Endothelial cell of umbilical vein (primary cell): ENCODE measurements at regions not wholly inside any gene's neighbourhood (a gene's known extent, or its start where the extent isn't known, plus 50 kb on each side); places are given as distances from the start of the nearest gene placed in this dataset.

Source experiments
- BruUV-seq: library from RNA; stranded (reverse); fragments of 400-500 nt; replicated peaks from 2 replicates; lab custom pipeline; 2021; lab: Mats Ljungman, UMichigan
- CTCF ChIA-PET: fragments of 300-600, 350-600 bp; sonication (Branson Sonifier 250); formaldehyde crosslinking; loops from one replicate; lab custom pipeline; 2021; ENCODE audit warnings: antibody characterized with exemption, inconsistent platforms; lab: Charles Lee
- POLR2A ChIA-PET: fragments of 300-600, 350-600 bp; sonication (Branson Sonifier 250); formaldehyde crosslinking; loops from one replicate; lab custom pipeline; 2021; ENCODE audit warnings: antibody characterized with exemption, inconsistent platforms; lab: Charles Lee
- DNase-seq: peaks from one replicate; pipeline ENCODE4 v3.0.0-alpha.2; 2011; ENCODE audit warnings: low read depth, low spot score
- FAIRE-seq: peaks from 2 replicates; lab custom pipeline; 2011; peaks lifted over from hg19 to GRCh38; lab: Jason Lieb, UNC
- H2AFZ ChIP-seq: 2 replicates; pipeline ENCODE4 v1.6.0; 2012; ENCODE audit warnings: low read depth, low read length, control low read depth, inconsistent platforms
- H3K27ac ChIP-seq: 2 replicates; pipeline ENCODE4 v1.5.1; 2011; ENCODE audit warnings: low read depth, mild to moderate bottlenecking, control low read depth, low read length, moderate library complexity; ENCODE audit not compliant: insufficient read depth
- H3K27me3 ChIP-seq, 2 experiments: 2 replicates each; pipeline versions ENCODE4 v1.6.0 to v1.6.1; 2011; ENCODE audit warnings: low read length in 2 of 2, mixed read lengths in 1 of 2; ENCODE audit not compliant: control insufficient read depth in 2 of 2, insufficient read depth in 2 of 2
- H3K36me3 ChIP-seq, 2 experiments: 2 replicates in 1 of 2; 3 replicates in 1 of 2; pipeline ENCODE4 v1.5.1; 2011; ENCODE audit warnings: low read length in 2 of 2, mild to moderate bottlenecking in 1 of 2, moderate library complexity in 1 of 2; ENCODE audit not compliant: control insufficient read depth in 2 of 2, insufficient read depth in 2 of 2; ENCODE audit errors: extremely low read depth in 1 of 2
- H3K4me1 ChIP-seq: 3 replicates; pipeline ENCODE4 v1.5.1; 2011; ENCODE audit warnings: mild to moderate bottlenecking, low read length; ENCODE audit not compliant: control insufficient read depth, insufficient read depth; ENCODE audit errors: extremely low read depth
- H3K4me2 ChIP-seq: 2 replicates; pipeline ENCODE4 v1.6.1; 2011; ENCODE audit warnings: low read length, control low read depth, mixed read lengths; ENCODE audit not compliant: insufficient read depth
- H3K4me3 ChIP-seq, 3 experiments: fragments of 200-600 bp in 1 of 3; sonication (generic), shearing (Covaris generic) in 1 of 3; replicated peaks in 1 of 3; 2 replicates each; pipeline ENCODE4 v1.5.1; 2011 to 2016; ENCODE audit warnings: control low read depth in 3 of 3, low read length in 3 of 3, mild to moderate bottlenecking in 2 of 3, inconsistent platforms in 1 of 3, low read depth in 1 of 3, moderate library complexity in 1 of 3; ENCODE audit not compliant: insufficient read depth in 1 of 3
- H3K79me2 ChIP-seq: 2 replicates; pipeline ENCODE4 v1.6.0; 2012; ENCODE audit warnings: low read length, inconsistent platforms; ENCODE audit not compliant: control insufficient read depth, insufficient read depth
- H3K9ac ChIP-seq: replicated peaks from 2 replicates; pipeline ENCODE3; 2011; ENCODE audit warnings: low read length, control low read depth; ENCODE audit not compliant: insufficient read depth; ENCODE audit errors: extremely low read depth
- H3K9me1 ChIP-seq: replicated peaks from 3 replicates; pipeline ENCODE4 v1.6.0; 2011; ENCODE audit warnings: mild to moderate bottlenecking, low read length; ENCODE audit not compliant: control insufficient read depth, insufficient read depth; ENCODE audit errors: extremely low read depth
- H3K9me3 ChIP-seq: replicated peaks from 2 replicates; pipeline ENCODE4 v1.5.1; 2012; ENCODE audit warnings: low read length, inconsistent platforms; ENCODE audit not compliant: control insufficient read depth, insufficient read depth
- H4K20me1 ChIP-seq: replicated peaks from 2 replicates; pipeline ENCODE3; 2011; ENCODE audit warnings: mild to moderate bottlenecking, low read length; ENCODE audit not compliant: control insufficient read depth, insufficient read depth; ENCODE audit errors: extremely low read depth
- EZH2 ChIP-seq: IDR thresholded peaks from 2 replicates; pipeline ENCODE4 v1.6.1; 2012; ENCODE audit warnings: borderline replicate concordance, low read depth, mild to moderate bottlenecking, moderate library complexity, low read length, inconsistent platforms; ENCODE audit not compliant: severe bottlenecking
- FOS ChIP-seq: IDR thresholded peaks from 2 replicates; pipeline ENCODE4 v1.6.1; 2011; ENCODE audit warnings: mild to moderate bottlenecking, low read length, moderate library complexity, borderline replicate concordance; ENCODE audit not compliant: insufficient read depth
- JUN ChIP-seq: IDR thresholded peaks from 2 replicates; pipeline ENCODE4 v1.6.1; 2011; ENCODE audit warnings: borderline replicate concordance, low read depth; ENCODE audit not compliant: insufficient read length, insufficient read depth
- MAX ChIP-seq: IDR thresholded peaks from 2 replicates; pipeline ENCODE4 v1.6.1; 2011; ENCODE audit not compliant: insufficient read depth, insufficient read length
- MYC ChIP-seq: IDR thresholded peaks from one replicate; pipeline ENCODE4 v1.6.1; 2011; ENCODE audit warnings: mild to moderate bottlenecking, low read depth, low read length
- POLR2AphosphoS5 ChIP-seq: IDR thresholded peaks from 2 replicates; pipeline ENCODE4 v1.6.1; 2012; ENCODE audit warnings: low read depth, mild to moderate bottlenecking, control low read depth, low read length, moderate library complexity; ENCODE audit not compliant: insufficient read depth
- dilution Hi-C: fragments of 300-500 bp; cut with MboI; formaldehyde crosslinking; loops from one replicate; pipeline ENCODE4 v1.15.0; 2019; ENCODE audit warnings: low sequenced_read_pairs; ENCODE audit not compliant: extremely low pct_ligation_motif_present
- intact Hi-C: fragments of 100-400 bp; cut with micrococcal nuclease; formaldehyde crosslinking; loops from one replicate; pipeline ENCODE4 v1.10.0; 2022

GRCh38 chr14:28589792-28590191, 176.8 kb upstream of the FOXG1 start:
- H3K79me2 ChIP-seq: no peaks in the 10 kb centered on the region
- H3K4me1 ChIP-seq: no peaks in the 10 kb centered on the region
- H3K9me1 ChIP-seq: no peaks in the 10 kb centered on the region
- H3K27me3 ChIP-seq: no peaks in the 10 kb centered on the region
- H3K9me3 ChIP-seq: no peaks in the 10 kb centered on the region
- H2AFZ ChIP-seq: no peak overlapping the region
- DNase-seq (no peak), FAIRE-seq (no peak)
- no peaks in the 10 kb centered on the region for H3K36me3 ChIP-seq
- no peak for TF ChIP-seq POLR2AphosphoS5
- no peak for TF ChIP-seq JUN
- no peak for TF ChIP-seq FOS
- no peak for TF ChIP-seq MAX
- no peak for TF ChIP-seq MYC
- no peak overlapping the region for H3K9ac ChIP-seq
- ChIA-PET POLR2A (no interaction called here), CTCF (no interaction called here)
- H3K4me3 ChIP-seq: no peak overlapping the region
- no peaks in the 10 kb centered on the region for H4K20me1 ChIP-seq
- no TSS peak for BruUV-seq
- intact Hi-C loops: no loop called here
- dilution Hi-C loops: no loop called here
- H3K27ac ChIP-seq: no peak overlapping the region
- no peak overlapping the region for H3K4me2 ChIP-seq

- ChIA-PET CTCF (interaction anchor here (1.0 to 1.2 kb wide), 2 partner anchors 221 to 287 kb away, joined by 3 read pairs; no protein-coding TSS in a partner anchor), POLR2A (no interaction called here)
- Histone ChIP-seq H3K36me3 (no peaks in the 10 kb centered on the region), H3K9ac (no peak overlapping the region), H3K4me2 (no peak overlapping the region), H4K20me1 (no peaks in the 10 kb centered on the region), H3K4me3 (no peak overlapping the region), H2AFZ (no peak overlapping the region), H3K9me3 (no peaks in the 10 kb centered on the region), H3K27me3 (no peaks in the 10 kb centered on the region), H3K9me1 (no peaks in the 10 kb centered on the region), H3K4me1 (no peaks in the 10 kb centered on the region), H3K27ac (no peak overlapping the region), H3K79me2 (no peaks in the 10 kb centered on the region)
- peak; percentile 1 for DNase-seq
- TF ChIP-seq JUN (no peak), MYC (no peak), EZH2 (no peak), MAX (no peak)
- intact Hi-C loops: no loop called here
- no TSS peak for BruUV-seq
- dilution Hi-C loops: no loop called here
- FAIRE-seq: no peak
Observed at GRCh38 chr14:28596391-28596790, 170.2 kb upstream of the FOXG1 start.
